Psoas muscle (tissue), 7 donors: ENCODE measurements at regions not wholly inside any gene's neighbourhood (a gene's known extent, or its start where the extent isn't known, plus 50 kb on each side); places are given as distances from the start of the nearest gene placed in this dataset.

ENCODE experiments used
- ATAC-seq, 4 donors: fragments of 200-7000 bp; cut with Tn5 transposase; one replicate each; pipeline ENCODE4 v1.9.1; 2020; ENCODE audit warnings: moderate library complexity in 3 of 4, mild to moderate bottlenecking in 2 of 4
- DNase-seq, 2 donors: peaks; one replicate each; pipeline ENCODE4 v3.0.0-alpha.2; 2020
- H3K27ac ChIP-seq: fragments of 200-600 bp; one replicate; pipeline ENCODE4 v1.8.0; 2022
- H3K27me3 ChIP-seq, 3 donors: fragments of 200-600 bp in 1 of 3; one replicate each; pipeline versions ENCODE4 v1.6.1 to v1.8.0; 2013 to 2022; ENCODE audit warnings: low read length in 2 of 3, mild to moderate bottlenecking in 2 of 3, moderate library complexity in 1 of 3; ENCODE audit not compliant: insufficient read depth in 3 of 3
- H3K36me3 ChIP-seq, 2 donors: fragments of 200-600 bp in 1 of 2; one replicate each; pipeline versions ENCODE4 v1.6.1 to v1.8.0; 2013 to 2022; ENCODE audit warnings: low read depth in 1 of 2, mild to moderate bottlenecking in 1 of 2, moderate library complexity in 1 of 2; ENCODE audit not compliant: insufficient read depth in 1 of 2
- H3K4me1 ChIP-seq: fragments of 200-600 bp; one replicate; pipeline ENCODE4 v1.8.0; 2022
- H3K4me3 ChIP-seq: fragments of 200-600 bp; one replicate; pipeline ENCODE4 v1.8.0; 2022; ENCODE audit warnings: mild to moderate bottlenecking
- H3K9me3 ChIP-seq: fragments of 200-600 bp; one replicate; pipeline ENCODE4 v1.8.0; 2022
- WGBS, 3 donors: extraction: QIAGEN DNeasy Blood & Tissue Kit; methylation state at CpG; one replicate each; pipeline versions ENCODE4 v1.1.6 to v1.1.7; 2013; 5-methylcytosine and 5-hydroxymethylcytosine counted together
- intact Hi-C, 2 donors: fragments of 100-400 bp; cut with DNase I; formaldehyde crosslinking; loops; one replicate each; pipeline versions ENCODE4 v1.11.0 to v1.14.2; 2022
- TF ChIP-seq, protein P1 (sequence below): fragments of 200-600 bp; IDR thresholded peaks from one replicate; pipeline ENCODE4 v1.8.0; 2022; ENCODE audit warnings: antibody characterized with exemption
- donor health status: healthy with polysubstance abuse.
- donor health status: DM: no; HTN: no; CAD: no; lungs with moderate emphysema.
- donor health status: Bipolar disorder and iron deficiency.
- donor health status: healthy.
- donor health status: DM: yes; HTN: yes; CAD: no.
- donor health status: DM: no; HTN: no; CAD: no.
- donor health status: DM: yes; HTN: yes; CAD: no.

DNA sequence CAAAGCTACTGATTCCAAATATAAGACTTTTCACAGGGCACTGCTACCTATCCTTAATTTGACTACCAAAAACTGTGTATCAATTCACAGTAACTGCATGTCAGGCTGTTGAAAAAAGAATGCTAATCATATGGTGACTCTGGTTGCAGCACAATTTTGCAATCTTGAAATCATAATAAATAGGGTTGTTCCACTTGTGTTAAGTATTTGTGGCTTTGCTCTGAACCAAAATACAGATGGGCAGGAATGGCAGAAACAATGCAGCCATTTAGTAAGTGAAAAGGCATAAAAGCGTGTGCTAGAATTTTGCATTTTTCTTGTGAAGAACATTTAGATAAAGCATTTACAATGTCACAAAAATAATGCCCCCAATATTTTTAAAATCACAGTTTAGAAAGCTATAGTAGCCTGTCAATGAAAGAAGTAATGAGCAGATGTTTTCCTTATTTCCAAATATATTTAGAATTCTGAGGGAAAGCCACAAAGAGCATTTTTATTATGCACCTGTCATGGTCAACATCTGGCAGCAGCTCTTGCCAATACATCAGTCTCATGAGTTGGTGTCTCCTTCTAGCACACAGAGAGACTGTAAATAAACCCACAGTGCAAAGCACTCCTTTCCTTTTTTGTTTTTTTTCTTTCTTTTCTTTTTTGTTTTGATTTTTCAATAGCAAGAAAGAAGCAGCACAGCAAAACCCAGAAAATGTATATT, 54.8 kb upstream of the PAM start:
- DNase-seq (no peak), ATAC-seq (no peak)
- no peaks in the 10 kb centered on the region for H3K36me3 ChIP-seq
- no peaks in the 10 kb centered on the region for H3K9me3 ChIP-seq
- H3K4me3 ChIP-seq = no peak overlapping the region
- TF ChIP-seq, protein P1, sequence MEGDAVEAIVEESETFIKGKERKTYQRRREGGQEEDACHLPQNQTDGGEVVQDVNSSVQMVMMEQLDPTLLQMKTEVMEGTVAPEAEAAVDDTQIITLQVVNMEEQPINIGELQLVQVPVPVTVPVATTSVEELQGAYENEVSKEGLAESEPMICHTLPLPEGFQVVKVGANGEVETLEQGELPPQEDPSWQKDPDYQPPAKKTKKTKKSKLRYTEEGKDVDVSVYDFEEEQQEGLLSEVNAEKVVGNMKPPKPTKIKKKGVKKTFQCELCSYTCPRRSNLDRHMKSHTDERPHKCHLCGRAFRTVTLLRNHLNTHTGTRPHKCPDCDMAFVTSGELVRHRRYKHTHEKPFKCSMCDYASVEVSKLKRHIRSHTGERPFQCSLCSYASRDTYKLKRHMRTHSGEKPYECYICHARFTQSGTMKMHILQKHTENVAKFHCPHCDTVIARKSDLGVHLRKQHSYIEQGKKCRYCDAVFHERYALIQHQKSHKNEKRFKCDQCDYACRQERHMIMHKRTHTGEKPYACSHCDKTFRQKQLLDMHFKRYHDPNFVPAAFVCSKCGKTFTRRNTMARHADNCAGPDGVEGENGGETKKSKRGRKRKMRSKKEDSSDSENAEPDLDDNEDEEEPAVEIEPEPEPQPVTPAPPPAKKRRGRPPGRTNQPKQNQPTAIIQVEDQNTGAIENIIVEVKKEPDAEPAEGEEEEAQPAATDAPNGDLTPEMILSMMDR = no peak
- no peak overlapping the region for H3K27ac ChIP-seq
- no peaks in the 10 kb centered on the region for H3K4me1 ChIP-seq
- 45 to 75% (median 49%) methylated on average over 1 of the region's 1 CpG for WGBS, 3 donors
- intact Hi-C loops = no loop called here
- no peaks in the 10 kb centered on the region for H3K27me3 ChIP-seq

DNA sequence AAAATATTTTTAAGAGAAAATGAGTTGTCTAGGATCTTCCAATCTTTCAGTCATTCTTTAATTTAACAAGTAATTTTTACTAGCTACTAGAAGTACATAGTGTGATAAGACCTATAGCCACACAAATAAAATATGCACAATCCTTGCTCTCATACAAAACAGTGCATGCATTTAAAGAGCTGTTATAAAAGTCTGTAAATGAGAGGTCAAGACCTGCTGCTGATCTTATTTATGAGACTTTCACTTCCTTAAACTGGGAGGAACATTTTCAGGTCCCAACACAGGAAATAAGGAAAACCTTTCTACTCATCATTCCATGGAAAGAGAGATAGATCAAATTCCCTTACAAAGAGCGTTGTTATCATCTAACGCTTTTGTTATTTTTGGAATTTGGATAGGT, 54.2 kb upstream of the PAM start:
- WGBS, 3 donors = 33 to 37% (median 34%) methylated on average over 2 of the region's 2 CpGs
- Histone ChIP-seq H3K9me3 (no peaks in the 10 kb centered on the region), H3K27ac (no peak overlapping the region), H3K27me3 (no peaks in the 10 kb centered on the region), H3K36me3 (no peaks in the 10 kb centered on the region), H3K4me1 (no peaks in the 10 kb centered on the region), H3K4me3 (no peak overlapping the region)
- no peak for DNase-seq
- no peak for ATAC-seq
- intact Hi-C loops = no loop called here
- TF ChIP-seq, protein P1 = no peak

DNA sequence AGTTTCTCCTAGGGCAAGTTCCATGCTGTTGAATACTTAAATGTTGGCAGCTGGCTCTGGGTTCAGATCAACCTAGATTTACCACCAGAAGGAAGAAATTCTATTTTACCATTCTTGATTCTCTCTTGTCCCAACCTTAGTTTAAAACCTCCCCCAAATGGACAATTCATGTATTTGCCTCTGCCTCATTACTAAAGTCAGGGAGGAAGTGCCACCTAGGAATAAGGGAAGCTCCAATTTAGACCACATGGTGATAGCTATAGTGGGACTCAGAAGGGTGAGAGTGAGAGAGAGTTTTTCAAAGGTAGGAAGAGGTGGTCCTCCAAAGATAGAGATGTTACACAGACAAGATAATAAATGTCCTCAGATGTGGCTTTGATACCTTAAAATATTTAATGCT, 53.4 kb upstream of the PAM start:
- TF ChIP-seq, protein P1 = no peak
- ATAC-seq = no peak
- intact Hi-C loops = no loop called here

More for the DNA sequence above, 53.4 kb upstream of the PAM start:
- H3K36me3 ChIP-seq = no peaks in the 10 kb centered on the region
- no peaks in the 10 kb centered on the region for H3K9me3 ChIP-seq
- H3K27me3 ChIP-seq = no peaks in the 10 kb centered on the region
- no peak overlapping the region for H3K4me3 ChIP-seq
- H3K4me1 ChIP-seq = no peaks in the 10 kb centered on the region
- H3K27ac ChIP-seq = no peak overlapping the region
- no peak for DNase-seq
